ENCODE measurements at regions not wholly inside any gene's neighbourhood (a gene's known extent, or its start where the extent isn't known, plus 50 kb on each side); places are given as distances from the start of the nearest gene placed in this dataset.
"Not testable (repeated sequence)": the region's sequence is repeated elsewhere in the genome, so short reads cannot be mapped to it uniquely, and the experiment has no call there.

DNA sequence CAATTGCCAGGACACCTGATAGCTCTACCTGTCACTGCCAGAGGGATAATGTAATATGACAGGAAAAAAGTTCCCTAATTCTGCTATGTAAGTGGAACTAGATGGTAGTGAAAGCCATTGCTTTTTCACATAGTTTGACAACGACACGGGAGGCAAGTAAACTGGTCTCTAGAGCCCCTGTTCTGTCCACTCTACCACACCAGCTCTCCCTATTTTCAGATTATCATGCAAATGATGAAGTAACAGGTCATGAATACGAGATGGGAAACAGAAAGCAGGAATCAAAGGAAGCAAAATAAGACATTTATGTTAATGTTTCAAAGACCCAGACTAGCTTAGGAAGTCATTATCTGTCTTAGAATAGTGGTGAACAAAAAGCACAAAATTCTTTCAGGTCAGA is 56.2 kb downstream of the TAF11L14 start:
- DNase-seq, result no peak

GRCh38 chr5:17691762-17692161 is 57.5 kb downstream of the TAF11L14 start:
- no peak for DNase-seq

DNA sequence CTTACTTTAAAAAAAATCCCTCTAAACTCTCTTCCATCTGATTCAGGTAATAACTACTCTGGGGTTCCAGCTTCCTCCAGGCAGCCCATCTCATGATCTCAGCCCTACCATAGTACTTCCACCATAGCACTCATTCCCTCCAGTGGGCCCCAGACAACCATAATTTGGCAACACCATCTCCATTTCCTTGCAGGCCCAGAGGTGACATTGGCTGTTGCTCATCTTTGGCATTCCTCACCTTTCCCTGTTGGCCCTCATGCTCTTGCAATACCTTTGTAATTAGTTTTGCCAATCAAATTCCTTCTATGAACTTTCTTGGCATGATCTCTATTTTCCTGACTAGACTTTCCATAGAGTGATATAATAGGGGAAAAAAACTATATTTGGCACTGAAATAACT is 60.1 kb downstream of the TAF11L14 start:
- DNase-seq, result no peak

GRCh38 chr5:17694914-17695313 is 60.7 kb downstream of the TAF11L14 start:
- DNase-seq, result no peak

GRCh38 chr5:17696627-17697026 is 62.4 kb downstream of the TAF11L14 start:
- DNase-seq, result no peak

DNA sequence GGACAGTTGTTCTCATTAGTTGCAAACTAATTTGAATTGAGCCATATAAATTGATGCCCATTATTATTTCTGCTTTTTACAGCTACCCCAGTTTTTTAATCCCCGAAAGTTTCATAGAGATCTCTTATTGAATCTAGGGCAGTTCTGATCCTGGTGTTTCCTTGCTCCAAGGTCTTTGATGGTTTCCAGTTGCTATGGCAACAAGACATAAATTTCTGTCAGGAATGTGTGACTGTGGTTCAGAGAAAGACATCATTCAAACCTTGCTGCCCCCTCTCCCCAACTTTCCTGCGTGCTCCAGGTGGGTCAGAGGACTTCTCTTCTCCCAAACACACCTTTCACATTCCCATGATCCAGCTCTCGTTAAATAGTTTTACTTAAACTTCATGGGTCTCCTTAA is 63.4 kb downstream of the TAF11L14 start:
- DNase-seq, result no peak

DNA sequence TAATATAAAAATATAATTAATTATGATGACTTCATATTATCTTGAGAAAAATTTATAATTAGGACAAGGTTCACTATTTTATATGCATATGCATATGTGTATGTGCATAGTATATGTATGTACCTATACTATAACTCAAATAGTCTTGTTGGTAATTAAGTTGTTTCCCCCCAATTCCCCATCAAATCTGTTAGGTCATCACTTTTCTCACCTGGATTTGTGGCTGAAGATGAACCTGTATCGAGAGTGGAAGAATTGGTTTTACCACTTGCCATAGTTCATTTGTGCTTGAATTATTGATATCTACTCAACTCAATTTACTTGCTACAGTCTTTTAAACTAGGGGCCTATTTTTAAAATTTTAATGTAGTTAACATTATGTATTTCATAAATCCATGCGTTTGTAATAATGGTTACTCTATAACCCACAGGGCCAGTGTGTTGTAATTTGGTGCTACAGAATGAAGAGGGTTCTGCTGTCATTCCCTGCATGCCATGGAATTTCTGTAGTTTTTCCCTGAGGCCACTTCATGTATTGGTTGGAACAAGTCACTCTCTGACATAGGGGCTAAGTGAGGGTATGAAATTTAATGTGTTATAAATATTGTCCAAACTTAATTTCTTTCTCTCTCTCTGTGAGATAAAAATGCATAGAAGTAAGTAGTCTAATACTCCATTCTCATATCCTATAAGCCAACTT is 74.9 kb downstream of the TAF11L14 start:
- DNase-seq, result no peak

DNA sequence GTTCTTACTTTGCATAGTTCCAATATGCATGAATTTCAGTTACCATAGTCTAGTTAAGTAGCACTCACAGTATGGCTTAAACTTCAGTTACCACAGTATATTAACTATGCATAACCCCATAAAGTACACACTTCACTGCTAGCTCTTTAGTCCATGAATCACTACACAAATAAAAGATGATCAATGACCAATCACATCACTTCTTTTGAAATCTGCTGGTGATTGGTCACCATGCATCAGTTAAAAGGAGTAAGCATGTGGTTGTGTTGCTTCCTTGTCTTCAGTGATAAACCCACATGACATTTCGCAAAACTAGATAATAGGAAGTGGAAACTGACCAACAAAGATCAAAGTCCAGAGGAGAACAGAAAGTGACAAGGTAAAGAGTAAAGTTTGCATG is 79.0 kb downstream of the TAF11L14 start:
- DNase-seq, result no peak

GRCh38 chr5:17714186-17714585 is 79.9 kb downstream of the TAF11L14 start:
- DNase-seq, result no peak

DNA sequence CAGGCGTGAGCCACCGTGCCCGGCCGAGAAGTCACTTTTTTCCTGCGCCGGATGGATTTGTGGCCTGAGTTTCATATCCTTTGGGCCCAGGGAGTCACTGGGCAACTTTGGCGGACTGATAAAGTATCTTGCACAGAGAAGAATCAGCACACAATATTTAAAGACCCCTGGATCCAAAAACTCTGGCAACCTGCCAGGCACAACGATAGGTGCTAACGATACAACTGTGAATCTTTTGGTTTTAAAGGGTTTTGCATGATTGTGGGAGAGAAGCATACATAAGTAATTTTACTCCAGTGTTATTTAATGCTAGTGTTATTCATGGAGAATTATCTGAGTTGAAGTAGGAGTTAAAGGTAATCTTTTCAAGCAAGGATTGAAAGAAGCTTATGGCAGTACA is 85.3 kb downstream of the TAF11L14 start:
- no peak for DNase-seq

- DNase-seq, result no peak
Observed at GRCh38 chr5:17720071-17720470, 85.8 kb downstream of the TAF11L14 start.

DNA sequence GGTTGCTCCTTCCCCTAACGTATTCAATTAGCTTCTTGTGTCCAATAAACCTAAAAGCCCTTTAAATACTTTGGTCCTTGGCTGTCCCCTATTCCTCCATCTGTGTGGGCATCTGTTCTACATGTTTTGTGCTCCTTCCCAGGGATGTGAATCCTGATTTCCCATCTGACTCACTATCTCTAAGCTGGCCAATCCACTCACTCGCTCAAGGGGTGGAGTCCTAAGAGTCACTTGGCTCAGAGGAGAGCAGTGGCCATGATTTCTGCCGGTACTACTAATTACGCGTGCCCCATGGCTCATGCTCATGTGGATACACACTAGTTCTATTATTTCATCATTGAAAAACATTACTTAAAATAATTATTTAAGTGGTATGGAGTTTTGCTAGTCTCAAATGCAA is 89.6 kb downstream of the TAF11L14 start:
- no peak for DNase-seq

- no peak for DNase-seq
Observed at GRCh38 chr5:17727098-17727497, 92.8 kb downstream of the TAF11L14 start.

GRCh38 chr5:17730421-17730820 is 96.2 kb downstream of the TAF11L14 start:
- DNase-seq, result no peak

- no peak for DNase-seq
Observed at GRCh38 chr5:17732351-17732923, 98.2 kb downstream of the TAF11L14 start.

- no peak for DNase-seq
Observed at GRCh38 chr5:17734011-17734410, 99.8 kb downstream of the TAF11L14 start.

DNA sequence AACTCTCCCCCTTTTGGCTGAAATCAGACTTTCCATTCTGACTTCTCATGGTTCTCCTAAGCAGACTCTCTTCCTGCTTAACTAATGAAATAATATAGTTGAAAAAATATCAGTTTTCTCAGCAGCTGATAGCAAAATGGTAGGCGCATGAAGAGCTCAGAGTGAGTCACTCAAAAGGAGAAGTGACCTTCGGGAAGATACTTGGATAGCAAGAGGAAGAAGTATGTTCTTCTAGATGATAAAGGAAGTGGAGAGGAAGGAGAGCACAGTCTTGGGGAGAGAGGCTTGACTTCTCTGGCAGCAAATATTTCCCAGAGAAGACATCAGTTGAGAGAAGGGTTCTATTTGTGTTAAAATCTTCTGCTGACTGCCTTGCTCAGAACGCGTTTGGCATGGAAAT is 101.5 kb downstream of the TAF11L14 start:
- DNase-seq, result no peak

GRCh38 chr5:17737092-17737491 is 102.8 kb downstream of the TAF11L14 start:
- DNase-seq, result no peak

DNA sequence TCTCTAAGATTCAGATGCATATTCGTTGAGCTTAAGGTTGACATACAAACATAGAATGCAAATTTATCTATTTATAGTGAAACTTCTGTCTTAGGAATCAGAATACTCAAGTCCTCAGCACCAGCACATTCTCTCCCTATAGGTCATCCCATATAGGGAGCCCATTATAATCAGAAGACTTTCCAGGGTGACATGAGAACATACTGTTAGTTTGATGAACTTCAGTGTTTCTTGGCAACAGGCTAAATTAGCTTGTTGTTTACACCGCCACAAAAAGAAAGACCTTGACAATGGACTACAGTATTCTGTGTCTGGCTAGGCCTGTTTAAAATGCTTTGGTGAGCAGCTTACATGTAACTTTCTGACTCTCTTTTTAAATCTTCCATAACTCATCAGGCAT is 104.2 kb downstream of the TAF11L14 start:
- DNase-seq, result no peak

DNA sequence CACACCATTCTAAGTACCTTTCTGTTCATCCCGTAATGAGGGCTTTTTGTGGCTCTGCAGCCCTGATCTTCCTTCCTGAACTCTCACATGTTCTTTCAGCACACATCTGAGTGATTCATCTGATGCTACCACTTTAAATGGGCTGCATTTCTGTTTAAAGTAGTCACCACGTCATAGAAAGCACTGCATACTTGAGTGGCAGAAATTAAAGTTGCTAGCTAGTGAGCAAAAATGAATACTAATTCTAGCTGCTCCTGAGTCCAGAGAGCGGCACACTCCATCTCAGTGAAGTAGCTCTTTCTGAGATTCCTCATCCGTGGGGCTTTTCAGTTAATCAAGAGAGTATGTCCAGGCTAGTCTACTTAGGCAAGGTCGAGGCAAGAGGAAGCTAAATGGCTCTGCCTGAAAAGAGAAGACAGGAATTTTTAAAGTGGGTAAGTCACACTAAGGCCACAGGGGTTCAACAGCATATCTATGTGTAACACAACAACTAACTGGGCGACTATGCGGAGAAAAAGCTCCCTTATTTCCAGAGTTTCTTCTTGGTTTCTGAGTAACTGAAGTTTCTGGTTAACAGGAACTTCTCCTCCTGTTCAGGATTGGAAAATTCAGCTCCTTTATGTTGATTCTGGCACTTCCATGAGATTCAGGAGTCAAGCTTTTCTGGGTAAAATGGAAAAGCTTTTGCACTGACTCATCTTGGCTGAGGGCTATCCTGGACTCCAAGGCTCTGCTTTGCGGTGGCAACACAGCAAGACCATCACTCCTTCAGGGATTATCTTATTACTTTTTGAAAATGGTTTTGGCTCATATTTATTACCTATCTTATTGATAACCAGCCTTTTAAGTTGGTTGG is 109.5 kb downstream of the TAF11L14 start:
- no peak for DNase-seq

- DNase-seq, result no peak
Observed at GRCh38 chr5:17748201-17748600, 113.9 kb downstream of the TAF11L14 start.

DNA sequence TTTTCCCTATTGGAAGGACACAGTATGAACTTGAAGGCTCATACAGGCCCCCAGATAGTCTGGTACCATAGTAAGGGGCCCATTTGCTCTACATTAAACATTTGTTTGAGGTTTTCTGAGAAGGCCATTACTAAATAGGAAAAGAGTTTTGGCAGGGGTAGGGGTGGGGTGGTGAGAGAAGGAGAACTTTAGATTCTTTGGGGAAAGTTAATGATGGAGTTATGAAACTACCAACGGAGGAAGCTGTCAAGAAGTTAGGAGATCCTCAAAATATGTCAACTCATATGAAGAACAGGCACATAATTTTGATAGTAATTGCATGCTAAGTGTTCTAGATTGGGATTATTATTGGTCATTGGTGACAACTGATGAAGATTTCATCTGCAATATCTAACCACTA is 114.7 kb downstream of the TAF11L14 start:
- DNase-seq, result no peak

DNA sequence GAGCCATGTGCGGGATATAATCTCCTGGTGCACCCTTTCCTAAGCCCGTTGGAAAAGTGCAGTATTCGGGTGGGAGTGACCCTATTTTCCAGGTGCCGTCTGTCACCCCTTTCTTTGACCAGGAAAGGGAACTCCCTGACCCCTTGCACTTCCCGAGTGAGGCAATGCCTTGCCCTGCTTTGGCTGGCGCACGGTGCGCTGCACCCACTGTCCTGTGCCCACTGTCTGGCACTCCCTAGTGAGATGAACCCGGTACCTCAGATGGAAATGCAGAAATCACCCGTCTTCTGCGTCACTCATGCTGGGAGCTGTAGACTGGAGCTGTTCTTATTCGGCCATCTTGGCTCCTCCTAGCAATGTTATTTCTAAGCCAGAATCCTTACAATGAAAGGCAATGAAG is 121.1 kb downstream of the TAF11L14 start:
- not testable (repeated sequence) for DNase-seq

DNA sequence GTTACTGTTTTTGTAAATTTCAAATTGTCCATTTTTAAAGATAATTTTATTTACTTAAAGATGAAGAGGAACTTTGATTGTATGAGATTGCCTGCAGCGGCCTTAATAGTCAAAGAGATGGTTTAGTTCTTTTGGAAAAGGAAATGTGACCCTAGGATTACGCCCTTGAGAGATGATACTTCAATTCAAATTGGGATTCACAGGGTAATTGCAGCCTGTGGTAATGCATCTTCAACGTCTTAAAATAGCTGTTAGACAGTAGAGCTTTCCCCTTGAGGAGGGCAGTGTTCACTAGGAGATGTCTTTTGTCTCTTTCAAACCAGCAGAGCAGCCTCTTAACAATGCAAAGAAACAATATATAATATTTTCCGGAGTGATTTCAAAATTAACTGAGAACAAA is 127.1 kb downstream of the TAF11L14 start:
- DNase-seq, result no peak
